NCI-H2196 (cell line): ENCODE measurements at regions not wholly inside any gene's neighbourhood (a gene's known extent, or its start where the extent isn't known, plus 50 kb on each side); places are given as distances from the start of the nearest gene placed in this dataset.
"Not testable (repeated sequence)": the region's sequence is repeated elsewhere in the genome, so short reads cannot be mapped to it uniquely, and the experiment has no call there.

Experiments
- DNase-seq: peaks from one replicate; lab custom pipeline; 2025; ENCODE audit not compliant: unreplicated experiment; lab: John Stamatoyannopoulos, UW

DNA sequence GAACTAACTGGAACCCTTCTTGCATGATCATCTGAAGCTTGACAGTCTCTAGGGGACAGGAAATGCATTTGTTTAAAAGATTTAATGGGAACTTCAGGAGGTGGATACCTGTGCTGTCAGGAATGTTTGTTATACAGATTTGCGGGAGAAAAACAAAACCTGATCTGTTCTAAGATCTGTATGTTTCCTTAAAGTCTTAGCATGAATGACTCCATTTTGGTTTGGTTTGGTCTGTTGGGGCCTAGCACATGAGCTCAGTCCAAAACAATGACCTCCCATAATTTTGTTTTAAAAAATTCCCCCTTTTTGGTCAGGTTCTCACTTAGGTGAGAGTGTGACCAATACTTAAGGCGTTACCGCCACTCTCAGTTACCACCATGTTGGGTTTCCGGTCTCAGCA lies 138.7 kb downstream of the AKR1D1 start:
- DNase-seq = no peak

DNA sequence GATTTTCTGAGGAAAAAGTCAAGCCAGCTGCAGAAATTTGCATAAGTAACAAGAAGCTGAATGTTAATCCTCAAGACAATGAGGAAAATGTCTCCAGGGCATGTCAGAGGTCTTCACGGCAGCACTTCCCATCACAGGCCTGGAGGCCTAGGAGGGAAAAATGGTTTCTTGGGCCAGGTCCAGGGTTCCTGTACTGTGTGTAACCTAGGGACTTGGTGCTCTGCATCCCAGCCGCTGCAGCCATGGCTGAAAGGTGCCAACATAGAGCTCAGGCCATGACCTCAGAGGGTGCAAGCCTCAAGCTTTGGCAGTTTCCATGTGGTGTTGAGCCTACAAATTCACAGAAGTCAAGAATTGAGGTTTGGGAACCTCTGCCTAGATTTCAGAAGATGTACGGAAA lies 144.1 kb downstream of the AKR1D1 start:
- not testable (repeated sequence) for DNase-seq

DNA sequence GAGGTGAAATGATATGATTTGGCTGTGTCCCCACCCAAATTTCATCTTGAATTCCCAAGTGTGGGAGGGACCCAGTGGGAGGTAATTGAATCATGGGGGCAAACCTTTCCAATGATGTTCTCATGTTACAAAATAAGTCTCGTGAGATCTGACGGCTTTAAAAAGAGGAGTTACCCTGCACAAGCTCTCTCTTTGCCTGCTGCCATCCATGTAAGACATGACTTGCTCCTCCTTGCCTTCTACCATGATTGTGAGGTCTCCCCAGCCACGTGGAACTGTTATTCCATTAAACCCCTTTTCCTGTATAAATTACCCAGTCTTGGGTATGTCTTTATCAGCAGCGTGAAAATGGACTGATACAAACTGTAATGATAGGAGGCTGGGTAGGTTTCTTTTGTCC lies 145.1 kb downstream of the AKR1D1 start:
- not testable (repeated sequence) for DNase-seq

DNA sequence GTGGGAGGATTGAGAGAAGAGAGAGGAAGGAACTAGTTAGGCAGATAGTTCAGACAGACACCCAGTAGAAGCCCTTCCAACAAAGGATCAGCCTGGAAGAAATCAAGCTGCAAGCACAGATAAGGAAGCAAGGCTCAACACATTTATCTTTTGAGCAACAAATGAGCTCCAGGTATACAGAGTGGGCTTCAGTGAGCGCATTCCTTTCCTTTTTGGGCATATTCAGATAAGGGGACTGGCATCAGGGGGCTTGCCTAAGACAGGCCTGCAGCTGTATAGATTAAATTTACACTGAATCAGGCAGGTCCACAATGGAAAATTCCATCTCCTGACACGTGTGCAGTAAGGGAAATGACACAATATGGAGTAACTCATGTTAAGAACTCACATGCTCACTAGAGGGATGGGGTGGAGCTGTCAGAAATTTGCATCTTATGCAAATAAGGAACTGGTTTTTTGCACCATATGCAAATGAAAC lies 147.2 kb downstream of the AKR1D1 start:
- no peak for DNase-seq

DNA sequence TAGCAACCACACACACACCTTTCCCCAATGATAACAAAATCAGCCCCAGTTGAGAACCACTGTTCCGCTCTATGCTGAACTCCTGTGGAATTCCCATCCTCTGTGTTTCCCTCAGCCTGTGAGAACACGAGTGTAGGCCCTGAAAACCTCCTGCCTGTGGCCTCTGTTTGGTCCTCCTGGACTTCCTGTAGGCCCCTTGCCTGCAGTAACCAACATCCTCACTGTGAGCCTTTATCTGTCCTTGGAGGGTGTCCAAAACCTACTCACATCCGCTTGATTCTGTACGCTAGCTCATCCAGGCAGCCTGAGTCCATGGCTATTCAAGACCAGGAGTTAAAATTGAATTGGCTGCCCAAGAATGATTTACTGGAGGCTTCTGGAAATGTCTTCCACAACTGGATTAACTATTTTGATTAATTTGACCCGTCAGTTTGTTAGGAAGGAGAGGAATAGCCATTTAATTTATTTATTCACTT lies 149.8 kb downstream of the AKR1D1 start:
- no peak for DNase-seq

DNA sequence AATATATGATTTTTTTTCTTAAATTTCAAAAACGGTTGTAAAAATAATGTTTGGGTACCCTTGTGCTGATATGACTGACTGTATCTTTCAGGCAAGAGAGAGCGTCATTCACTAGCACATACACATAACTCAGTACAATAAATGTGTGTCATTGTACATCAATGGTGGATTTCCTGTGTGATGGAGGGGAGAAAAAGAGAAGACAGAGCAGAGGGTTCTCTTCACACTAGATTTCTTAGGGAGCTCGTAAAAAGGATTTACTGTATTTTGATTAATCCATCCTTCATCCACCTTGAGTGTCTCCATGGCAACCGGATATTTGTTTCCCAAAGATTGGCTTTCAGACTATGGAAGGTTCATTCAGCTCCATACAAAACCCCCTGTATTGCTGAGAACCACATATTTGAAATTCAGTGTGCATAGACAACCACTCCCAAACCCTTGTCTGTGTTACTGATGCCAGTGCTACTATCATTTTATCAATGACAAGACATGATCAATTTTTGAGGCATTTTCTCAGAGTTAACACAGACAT lies 150.6 kb downstream of the AKR1D1 start:
- no peak for DNase-seq

DNA sequence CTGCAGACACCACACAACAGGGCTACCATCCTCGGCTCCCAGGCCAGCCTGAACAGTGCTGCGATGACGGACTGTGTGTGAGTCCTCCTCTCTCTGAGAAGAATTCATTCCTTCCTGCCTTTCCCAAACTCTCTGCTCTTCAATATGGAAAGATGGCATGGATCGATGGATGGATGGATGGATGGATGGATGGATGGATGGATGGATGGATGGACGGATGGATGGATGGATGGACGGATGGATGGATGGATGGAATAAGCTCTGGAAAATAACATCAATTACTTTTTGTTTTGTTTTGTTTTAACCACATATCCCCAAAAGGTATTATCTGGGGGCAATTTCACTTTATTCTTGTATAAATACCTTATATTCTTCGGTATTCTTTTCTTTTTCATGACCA lies 151.9 kb downstream of the AKR1D1 start:
- DNase-seq = no peak

DNA sequence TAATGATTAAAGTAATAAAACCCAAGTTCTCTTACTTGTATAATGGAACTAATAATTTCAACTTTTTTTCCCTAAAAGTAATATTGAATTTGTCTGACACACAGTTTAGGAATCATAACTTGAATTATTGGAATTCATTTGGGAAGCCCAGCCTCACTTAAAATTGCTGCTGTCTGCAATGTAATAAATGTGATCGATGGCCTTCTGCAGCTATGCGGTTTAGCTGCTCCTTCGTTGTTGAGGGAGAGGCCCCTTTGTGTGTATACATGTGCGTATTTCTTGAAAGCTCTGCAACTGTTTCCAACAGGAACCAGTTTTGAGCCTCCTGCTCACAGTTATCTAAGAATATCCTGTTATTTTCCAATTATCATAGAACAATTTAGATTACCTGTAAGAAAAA lies 152.5 kb downstream of the AKR1D1 start:
- DNase-seq = no peak

DNA sequence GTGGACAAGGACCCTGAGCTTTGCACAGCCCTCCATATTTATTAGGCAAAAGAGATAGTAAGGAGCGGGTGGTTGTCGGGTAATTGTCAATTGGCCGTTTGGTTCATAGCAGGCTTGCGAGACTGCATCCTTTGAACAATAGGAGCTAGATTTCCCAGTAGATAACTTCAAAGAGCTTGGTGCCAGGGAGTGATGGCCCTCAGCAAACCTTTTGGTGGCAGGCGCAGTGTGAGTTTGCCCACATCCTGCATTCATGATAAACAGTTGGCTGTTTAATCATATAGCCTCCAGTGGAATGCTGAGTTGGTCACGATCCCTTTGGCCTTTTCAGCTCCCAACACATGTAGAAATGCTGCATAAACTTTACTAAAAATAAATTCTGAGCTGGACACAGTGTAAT lies 156.9 kb downstream of the AKR1D1 start:
- no peak for DNase-seq

DNA sequence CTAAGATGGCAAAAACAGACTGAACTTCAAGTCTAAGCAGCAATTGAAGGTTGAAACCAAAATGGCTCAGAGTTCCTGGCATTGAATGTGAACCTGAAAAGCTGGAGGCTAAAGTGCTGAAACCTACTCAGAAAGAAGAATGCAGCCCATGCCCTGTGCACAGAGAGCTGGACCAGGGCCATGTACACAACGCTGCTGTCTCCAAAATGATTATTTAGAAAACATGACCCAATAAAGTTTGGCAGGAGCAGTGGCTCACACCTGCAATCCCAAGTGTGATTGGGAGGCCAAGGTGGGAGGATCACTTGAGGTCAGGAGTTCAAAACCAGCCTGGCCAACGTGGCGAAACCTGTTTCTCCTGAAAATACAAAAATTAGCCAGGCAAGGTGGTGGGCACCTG lies 158.9 kb downstream of the AKR1D1 start:
- DNase-seq = no peak

DNA sequence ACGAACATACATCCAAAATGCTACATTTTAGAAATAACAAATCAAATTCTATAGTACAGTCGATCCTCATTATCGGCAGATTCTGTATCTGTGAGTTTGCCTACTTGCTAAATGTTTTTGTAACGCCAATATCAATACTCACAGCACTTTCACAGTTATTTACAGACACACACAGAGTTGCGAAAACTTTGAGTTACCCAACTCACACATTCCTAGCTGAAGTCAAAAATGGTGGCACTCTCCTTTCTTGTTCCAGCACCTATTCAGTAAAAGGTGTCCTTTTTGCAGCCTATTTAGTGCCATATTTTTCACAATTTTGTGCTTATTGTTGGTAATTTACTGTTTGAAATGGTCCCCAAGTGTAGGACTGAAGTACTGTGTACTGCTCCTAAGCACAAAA lies 161.7 kb downstream of the AKR1D1 start:
- DNase-seq = no peak

DNA sequence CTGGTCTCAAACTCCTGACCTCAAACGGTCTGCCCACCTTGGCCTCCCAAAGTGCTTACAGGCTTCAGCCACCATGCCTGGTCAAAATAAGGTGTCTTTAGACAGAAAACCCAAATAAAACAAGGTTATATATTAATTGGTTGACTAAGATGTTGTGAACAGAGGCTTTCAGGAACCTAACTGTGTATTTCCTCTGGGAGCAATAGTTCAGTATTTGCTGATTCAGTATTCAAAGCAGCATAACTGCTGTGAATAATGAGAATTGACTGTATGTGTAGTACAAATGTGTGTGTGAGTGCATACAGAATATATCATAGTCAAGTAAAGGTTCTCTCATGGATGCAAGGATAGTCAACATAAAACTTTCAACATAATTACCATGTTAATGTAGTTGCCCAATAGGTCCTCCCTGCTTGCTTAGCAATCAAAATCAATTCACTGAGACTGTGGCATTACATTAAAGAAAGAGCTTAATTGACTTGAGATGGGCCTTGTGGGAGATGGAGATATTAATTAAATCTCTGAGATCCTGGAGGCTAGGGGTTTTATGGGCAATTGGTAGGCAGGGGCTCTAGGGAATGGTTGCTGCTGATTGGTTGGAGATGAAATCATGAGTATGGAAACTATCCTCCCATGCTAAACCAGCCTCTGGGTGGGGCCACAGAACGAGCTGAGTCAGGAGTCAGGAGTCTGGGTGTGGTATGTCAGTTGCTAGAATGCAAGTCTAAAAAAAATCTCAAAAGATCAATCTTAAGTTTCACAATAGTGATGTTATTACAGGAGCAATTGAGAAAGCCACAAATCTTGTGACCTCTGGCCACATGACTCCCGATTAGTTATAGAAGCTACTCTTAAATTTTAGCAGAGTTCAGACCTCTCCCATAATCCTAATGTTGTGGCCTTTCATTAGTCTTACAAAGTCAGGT lies 162.7 kb downstream of the AKR1D1 start:
- DNase-seq = no peak

DNA sequence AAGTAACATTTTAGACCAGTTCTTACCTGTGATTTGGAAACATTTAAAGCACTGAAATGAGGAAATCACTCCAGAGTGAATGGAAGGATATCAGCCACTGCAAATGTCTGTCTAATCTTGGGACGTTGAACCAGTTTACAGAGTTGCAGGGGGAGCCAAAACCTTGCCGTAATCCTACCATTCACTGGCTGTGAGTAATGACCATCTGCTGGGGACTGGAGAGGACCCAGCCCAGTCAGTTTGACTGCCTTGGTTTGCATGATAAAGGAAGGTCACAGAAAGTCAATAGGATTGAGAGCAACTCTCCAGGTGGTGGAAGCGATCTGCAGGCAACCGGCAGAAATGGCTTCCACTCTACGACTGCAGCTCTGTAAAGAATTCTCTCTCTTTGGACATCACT lies 167.2 kb downstream of the AKR1D1 start:
- DNase-seq = peak; percentile 62

DNA sequence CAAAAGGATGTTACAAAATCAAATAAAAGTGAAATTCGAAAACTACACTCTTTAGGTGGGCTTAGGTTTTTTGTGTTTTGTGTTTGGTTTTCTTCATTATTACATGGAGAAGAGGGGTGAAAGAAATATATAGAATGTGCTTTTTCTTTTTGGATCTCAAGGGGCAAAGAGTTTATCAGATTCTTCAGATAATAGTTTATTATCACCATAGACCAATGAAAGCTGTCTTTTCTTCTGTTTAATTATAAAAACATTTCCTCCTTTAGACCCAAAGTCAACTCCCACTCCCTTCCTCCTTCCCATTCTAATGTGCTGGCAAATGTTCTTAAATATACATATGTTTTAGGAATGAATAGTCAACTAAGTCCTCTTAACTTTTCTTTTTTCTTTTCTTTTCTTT lies 167.6 kb downstream of the AKR1D1 start:
- no peak for DNase-seq

DNA sequence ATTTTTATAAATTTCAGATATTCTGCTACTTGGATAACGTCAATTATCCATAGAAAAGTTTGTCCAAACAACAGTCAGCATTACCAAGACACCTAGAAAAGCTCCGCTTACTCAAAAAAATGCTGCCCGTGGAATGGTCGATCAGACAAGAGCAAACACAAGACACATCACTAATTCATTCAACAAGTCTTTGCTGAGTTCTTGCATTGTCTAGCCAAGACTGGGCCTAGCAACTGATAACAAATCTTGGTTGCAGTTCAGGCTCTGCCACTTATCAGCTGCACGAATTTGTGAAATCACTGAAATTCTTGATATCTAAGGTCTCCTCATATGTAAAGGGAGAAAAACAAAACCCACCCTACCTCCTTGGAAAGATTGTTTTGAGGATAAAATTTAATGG lies 168.3 kb downstream of the AKR1D1 start:
- no peak for DNase-seq

DNA sequence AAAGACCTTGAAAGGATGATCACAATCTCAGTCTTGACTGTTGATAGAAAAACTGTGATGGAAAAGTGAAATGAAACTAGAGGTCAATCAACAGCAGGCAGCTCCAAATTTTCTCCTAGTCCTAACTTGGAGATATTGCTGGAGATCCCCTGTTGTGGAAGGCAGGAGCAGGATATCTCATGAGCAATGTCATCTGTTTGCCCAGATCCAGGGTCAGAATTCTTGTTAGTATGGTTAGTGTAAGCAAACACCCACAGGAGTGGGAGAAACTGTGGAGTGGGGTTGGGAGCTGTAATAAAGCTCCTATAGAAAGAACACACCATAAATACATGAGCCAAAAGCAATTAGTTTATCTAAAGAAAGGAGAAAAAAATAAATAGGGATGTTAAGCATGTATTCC lies 169.0 kb downstream of the AKR1D1 start:
- DNase-seq = no peak

DNA sequence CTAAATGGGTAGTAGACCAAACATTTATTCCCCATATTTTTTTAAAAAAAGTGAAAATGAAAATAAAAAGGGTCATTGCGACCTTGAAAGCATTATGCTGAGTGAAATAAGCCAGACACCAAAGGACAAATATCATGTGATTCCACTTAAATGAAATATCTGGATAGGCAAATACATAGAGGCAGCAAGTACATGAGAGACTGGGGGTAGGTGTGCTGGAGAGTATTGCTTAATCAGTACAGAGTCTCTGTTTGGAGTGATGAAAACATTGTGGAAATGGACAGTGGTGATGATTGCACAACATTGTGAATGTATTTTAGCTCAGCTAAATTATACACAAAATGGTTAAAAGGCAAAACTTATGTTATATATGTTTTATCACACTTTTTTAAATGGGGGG lies 169.4 kb downstream of the AKR1D1 start:
- no peak for DNase-seq

DNA sequence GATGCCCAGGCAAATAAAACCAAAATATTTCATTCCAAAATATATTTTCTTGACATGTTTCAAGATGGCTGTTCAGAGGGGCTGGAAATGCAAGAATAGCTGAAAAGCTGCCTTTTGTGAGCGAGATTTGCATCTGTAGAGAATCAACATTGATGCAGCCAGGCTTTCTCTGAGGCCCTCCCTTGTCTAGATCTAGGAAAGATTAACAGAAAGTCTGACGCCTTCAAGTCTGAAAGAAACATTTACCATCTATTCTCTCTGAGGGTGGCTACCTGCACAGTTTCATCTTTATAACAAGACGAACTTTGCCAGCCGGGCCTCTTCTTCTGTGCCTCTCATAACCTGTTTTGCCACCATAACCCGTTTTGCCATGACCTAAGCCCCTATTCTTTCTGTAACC lies 170.2 kb downstream of the AKR1D1 start:
- DNase-seq = no peak

DNA sequence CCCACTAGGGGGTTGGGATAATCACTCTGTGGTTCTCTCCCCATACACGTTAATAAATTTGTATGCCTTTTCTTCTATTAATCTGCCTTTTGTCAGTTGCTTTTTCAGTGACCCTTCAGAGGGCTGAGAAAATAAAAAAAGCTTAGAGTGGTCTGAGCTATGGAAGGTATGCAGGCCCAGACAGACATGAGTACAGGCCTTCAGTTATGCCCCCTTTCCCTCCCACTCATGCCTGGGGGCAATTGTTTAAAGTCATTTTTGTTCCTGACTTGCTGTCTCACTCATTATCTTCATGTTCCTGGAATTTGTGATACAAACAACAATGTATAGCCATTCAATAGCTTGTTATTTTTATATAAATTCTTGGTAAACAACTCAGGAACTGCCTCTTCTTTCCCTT lies 170.8 kb downstream of the AKR1D1 start:
- DNase-seq = no peak

DNA sequence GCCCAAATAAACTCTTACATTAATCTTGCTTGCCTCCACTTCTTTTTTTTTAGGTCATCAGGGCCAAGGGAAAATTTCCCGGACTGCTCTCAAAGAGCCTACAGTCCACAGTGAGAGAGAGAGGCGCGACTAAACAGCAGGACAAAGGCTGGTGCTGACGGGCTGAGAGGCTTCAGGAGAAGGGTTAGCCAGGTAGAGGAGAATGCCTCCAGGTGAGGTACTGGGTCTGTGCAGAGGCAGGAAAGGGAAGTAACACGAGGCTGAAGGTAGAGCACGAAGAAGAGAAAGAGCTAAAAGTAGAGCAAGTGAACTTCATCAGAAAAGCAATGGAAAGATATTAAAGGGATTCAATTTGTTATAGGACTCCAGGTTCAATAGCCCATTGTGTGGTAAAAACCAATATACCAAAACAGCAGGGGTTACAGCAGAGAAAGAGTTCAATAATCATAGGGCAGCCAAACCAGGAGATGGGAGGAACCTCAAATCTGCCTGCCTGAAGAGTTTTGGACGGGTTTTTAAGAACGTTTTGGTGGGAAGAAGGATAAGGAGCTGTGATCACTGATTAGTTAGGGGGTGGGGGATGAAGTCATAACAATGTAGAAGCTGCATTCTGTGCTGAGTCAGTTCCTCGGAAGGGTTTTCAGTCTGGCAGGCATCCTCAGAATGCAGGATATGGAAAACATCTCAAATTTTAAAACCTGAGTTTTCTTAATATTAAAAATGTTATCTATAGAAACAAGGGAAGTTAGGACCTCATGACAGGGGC lies 171.5 kb downstream of the AKR1D1 start:
- no peak for DNase-seq

DNA sequence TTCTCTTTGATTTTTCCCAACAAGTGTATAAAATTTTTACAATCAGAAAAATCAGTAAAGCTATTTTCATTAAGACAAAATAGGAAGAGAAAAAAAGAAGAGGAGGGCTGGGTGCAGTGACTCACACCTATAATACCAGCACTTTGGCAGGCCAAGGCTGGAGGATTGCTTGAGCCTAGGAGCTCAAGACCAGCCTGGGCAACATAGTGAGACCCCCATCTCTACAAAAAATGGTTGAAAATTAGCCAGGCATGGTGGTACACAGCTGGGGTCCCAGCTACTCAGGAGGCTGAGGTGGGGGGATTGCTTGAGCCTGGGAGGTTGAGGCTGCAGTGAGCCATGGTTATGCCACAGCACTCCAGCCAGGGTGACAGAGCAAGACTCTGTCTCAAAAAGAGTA lies 172.3 kb downstream of the AKR1D1 start:
- no peak for DNase-seq

DNA sequence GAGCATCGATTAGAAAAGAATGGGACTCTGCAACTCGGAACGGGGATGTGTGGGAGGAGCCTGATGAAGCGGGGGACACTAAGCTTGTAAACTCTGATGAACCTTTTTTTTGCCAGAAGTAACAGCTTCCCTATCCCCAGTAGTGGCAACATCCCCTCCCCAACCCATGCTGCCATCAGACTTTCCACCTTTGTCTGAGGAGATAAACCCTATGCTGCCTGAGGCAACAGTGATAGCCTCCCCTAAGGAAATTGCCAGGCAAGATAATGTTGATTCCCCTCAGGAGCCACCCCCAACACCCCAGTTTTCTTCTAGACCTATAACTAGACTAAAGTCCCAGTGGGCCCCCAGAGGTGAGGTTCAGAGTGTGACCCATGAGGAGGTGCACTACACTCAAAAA lies 173.7 kb downstream of the AKR1D1 start:
- no peak for DNase-seq
